ENCODE measurements at regions not wholly inside any gene's neighbourhood (a gene's known extent, or its start where the extent isn't known, plus 50 kb on each side); places are given as distances from the start of the nearest gene placed in this dataset.

DNA sequence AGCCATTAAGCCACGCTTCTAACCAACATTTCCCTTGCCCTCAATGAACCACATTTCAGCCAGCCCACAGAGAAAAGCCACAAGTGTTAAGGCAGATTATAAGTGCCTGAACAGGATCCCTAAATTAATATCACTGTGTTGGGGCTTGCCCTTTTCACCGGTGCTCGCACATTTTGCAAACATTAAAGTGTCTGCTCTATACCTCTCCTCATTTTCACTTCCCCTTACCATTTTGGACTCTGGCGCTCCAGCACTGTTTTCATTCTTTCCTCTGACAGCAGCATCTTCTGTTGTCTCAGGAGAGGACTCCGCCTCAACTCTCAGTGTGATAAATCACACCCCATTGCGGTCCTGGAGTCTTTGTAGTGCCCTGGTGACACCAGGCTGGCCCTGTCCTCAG lies 274.2 kb downstream of the BAMBI start:
- no peak overlapping the region for H3K4me3 ChIP-seq (replicated peaks; ENCODE audit: low read depth, low read length)
- TF ChIP-seq, protein P1, sequence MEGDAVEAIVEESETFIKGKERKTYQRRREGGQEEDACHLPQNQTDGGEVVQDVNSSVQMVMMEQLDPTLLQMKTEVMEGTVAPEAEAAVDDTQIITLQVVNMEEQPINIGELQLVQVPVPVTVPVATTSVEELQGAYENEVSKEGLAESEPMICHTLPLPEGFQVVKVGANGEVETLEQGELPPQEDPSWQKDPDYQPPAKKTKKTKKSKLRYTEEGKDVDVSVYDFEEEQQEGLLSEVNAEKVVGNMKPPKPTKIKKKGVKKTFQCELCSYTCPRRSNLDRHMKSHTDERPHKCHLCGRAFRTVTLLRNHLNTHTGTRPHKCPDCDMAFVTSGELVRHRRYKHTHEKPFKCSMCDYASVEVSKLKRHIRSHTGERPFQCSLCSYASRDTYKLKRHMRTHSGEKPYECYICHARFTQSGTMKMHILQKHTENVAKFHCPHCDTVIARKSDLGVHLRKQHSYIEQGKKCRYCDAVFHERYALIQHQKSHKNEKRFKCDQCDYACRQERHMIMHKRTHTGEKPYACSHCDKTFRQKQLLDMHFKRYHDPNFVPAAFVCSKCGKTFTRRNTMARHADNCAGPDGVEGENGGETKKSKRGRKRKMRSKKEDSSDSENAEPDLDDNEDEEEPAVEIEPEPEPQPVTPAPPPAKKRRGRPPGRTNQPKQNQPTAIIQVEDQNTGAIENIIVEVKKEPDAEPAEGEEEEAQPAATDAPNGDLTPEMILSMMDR (IDR thresholded peaks at IDR 0.05; ENCODE audit: low read length, missing control alignments) = no peak
- DNase-seq (ENCODE audit: low read depth) = no peak

DNA sequence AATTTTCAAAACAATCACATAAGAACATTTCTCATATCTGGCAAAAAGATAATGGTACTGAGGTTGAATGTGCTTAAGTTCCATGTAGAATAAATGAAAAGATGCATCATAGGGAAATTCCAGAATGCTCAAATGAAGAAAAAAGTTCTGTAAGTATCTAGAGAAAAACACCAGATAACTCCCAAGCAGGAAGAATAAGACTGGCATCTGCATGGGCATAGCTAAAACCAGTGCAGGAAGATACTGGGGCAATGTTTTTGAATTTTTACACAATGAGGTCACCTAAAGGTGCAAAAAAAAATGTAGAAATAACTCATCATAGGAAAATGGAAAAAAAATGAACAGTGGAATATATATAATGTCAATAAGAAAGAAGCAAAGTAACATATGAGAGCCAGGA lies 275.2 kb downstream of the BAMBI start:
- DNase-seq (ENCODE audit: low read depth) = no peak
- TF ChIP-seq, protein P1 (IDR thresholded peaks at IDR 0.05; ENCODE audit: low read length, missing control alignments) = no peak
- no peak overlapping the region for H3K4me3 ChIP-seq (replicated peaks; ENCODE audit: low read depth, low read length)

GRCh38 chr10:28954211-28954610 lies 276.9 kb downstream of the BAMBI start:
- H3K4me3 ChIP-seq (replicated peaks; ENCODE audit: low read depth, low read length) = no peak overlapping the region
- peak; percentile 31 for DNase-seq (ENCODE audit: low read depth)
- TF ChIP-seq, protein P1 (IDR thresholded peaks at IDR 0.05; ENCODE audit: low read length, missing control alignments) = no peak

- no peak for DNase-seq (ENCODE audit: low read depth)
- no peak overlapping the region for H3K4me3 ChIP-seq (replicated peaks; ENCODE audit: low read depth, low read length)
- TF ChIP-seq, protein P1 (IDR thresholded peaks at IDR 0.05; ENCODE audit: low read length, missing control alignments) = no peak
These were observed 281.1 kb downstream of the BAMBI start for GRCh38 chr10:28958468-28958867.

DNA sequence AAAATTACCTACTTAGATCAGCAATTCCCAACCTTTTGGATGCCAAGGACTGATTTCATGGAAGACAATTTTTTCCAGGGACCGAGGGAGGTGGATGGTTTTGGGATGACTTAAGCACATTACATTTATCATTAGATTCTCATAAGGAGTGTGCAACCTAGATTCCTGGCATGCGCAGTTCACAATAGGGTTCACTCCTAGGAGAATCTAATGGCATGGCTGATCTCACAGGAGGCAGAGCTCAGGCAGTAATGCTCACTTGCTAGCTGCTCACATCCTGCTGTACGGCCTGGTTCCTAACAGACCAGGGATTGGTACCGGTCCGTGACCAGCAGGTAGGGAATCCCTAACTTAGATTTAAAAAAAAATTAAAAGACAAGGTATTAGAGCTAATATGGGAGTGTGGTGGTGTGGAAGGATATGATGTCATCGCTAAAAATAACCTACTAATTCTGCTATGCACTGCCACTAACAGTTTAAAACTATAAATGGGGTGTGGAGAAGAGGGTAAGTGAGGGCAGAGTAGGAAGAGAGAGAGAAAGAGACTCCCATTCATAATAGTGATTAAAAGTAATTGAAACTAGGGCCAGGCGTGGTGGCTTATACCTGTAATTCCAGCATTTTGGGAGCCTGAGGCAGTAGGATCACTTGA lies 282.7 kb downstream of the BAMBI start:
- DNase-seq (ENCODE audit: low read depth) = no peak
- no peak overlapping the region for H3K4me3 ChIP-seq (replicated peaks; ENCODE audit: low read depth, low read length)
- TF ChIP-seq, protein P1 (IDR thresholded peaks at IDR 0.05; ENCODE audit: low read length, missing control alignments) = no peak

GRCh38 chr10:28962768-28963167 lies 285.4 kb downstream of the BAMBI start:
- DNase-seq (ENCODE audit: low read depth) = no peak
- TF ChIP-seq, protein P1 (IDR thresholded peaks at IDR 0.05; ENCODE audit: low read length, missing control alignments) = no peak
- H3K4me3 ChIP-seq (replicated peaks; ENCODE audit: low read depth, low read length) = no peak overlapping the region

Data from fibroblast of pulmonary artery (primary cell).